ENCODE measurements at regions not wholly inside any gene's neighbourhood (a gene's known extent, or its start where the extent isn't known, plus 50 kb on each side); places are given as distances from the start of the nearest gene placed in this dataset.
"Not testable (repeated sequence)": the region's sequence is repeated elsewhere in the genome, so short reads cannot be mapped to it uniquely, and the experiment has no call there.

GRCh38 chr2:16067866-16068551, 127.7 kb downstream of the MYCN start:
- Histone ChIP-seq H3K4me1 (ENCODE audit: insufficient read depth, low read length) (no peaks in the 10 kb centered on the region), H3K4me3 (ENCODE audit: low read length) (no peak overlapping the region), H3K9me3 (ENCODE audit: low read depth, low read length) (no peaks in the 10 kb centered on the region), H3K27me3 (ENCODE audit: insufficient read depth, low read length) (no peaks in the 10 kb centered on the region)

GRCh38 chr2:16067444-16067843, 127.1 kb downstream of the MYCN start:
- Histone ChIP-seq H3K4me1 (ENCODE audit: insufficient read depth, low read length) (no peaks in the 10 kb centered on the region), H3K27me3 (ENCODE audit: insufficient read depth, low read length) (no peaks in the 10 kb centered on the region), H3K9me3 (ENCODE audit: low read depth, low read length) (no peaks in the 10 kb centered on the region), H3K4me3 (ENCODE audit: low read length) (no peak overlapping the region)

- no peaks in the 10 kb centered on the region for H3K27me3 ChIP-seq (ENCODE audit: insufficient read depth, low read length)
- H3K4me1 ChIP-seq (ENCODE audit: insufficient read depth, low read length): no peaks in the 10 kb centered on the region
- H3K9me3 ChIP-seq (ENCODE audit: low read depth, low read length): no peaks in the 10 kb centered on the region
- H3K4me3 ChIP-seq (ENCODE audit: low read length): no peak overlapping the region
These were observed 126.7 kb downstream of the MYCN start for GRCh38 chr2:16067037-16067406.

- H3K9me3 ChIP-seq (ENCODE audit: low read depth, low read length): no peaks in the 10 kb centered on the region
- no peak overlapping the region for H3K4me3 ChIP-seq (ENCODE audit: low read length)
- no peaks in the 10 kb centered on the region for H3K4me1 ChIP-seq (ENCODE audit: insufficient read depth, low read length)
- H3K27me3 ChIP-seq (ENCODE audit: insufficient read depth, low read length): no peaks in the 10 kb centered on the region
These were observed 126.1 kb downstream of the MYCN start for GRCh38 chr2:16066261-16067036.

GRCh38 chr2:16065272-16066069, 125.1 kb downstream of the MYCN start:
- not testable (repeated sequence) for H3K4me3 ChIP-seq (ENCODE audit: low read length); H3K9me3 ChIP-seq (ENCODE audit: low read depth, low read length); H3K27me3 ChIP-seq (ENCODE audit: insufficient read depth, low read length); H3K4me1 ChIP-seq (ENCODE audit: insufficient read depth, low read length)

GRCh38 chr2:16064745-16065144, 124.4 kb downstream of the MYCN start:
- no peak overlapping the region for H3K4me3 ChIP-seq (ENCODE audit: low read length)
- no peaks in the 10 kb centered on the region for H3K27me3 ChIP-seq (ENCODE audit: insufficient read depth, low read length)
- no peaks in the 10 kb centered on the region for H3K9me3 ChIP-seq (ENCODE audit: low read depth, low read length)
- no peaks in the 10 kb centered on the region for H3K4me1 ChIP-seq (ENCODE audit: insufficient read depth, low read length)

- H3K9me3 ChIP-seq (ENCODE audit: low read depth, low read length): no peaks in the 10 kb centered on the region
- no peaks in the 10 kb centered on the region for H3K4me1 ChIP-seq (ENCODE audit: insufficient read depth, low read length)
- H3K27me3 ChIP-seq (ENCODE audit: insufficient read depth, low read length): no peaks in the 10 kb centered on the region
- H3K4me3 ChIP-seq (ENCODE audit: low read length): no peak overlapping the region
These were observed 123.7 kb downstream of the MYCN start for GRCh38 chr2:16063955-16064633.

GRCh38 chr2:16063251-16063850, 123.0 kb downstream of the MYCN start:
- Histone ChIP-seq H3K9me3 (ENCODE audit: low read depth, low read length) (no peaks in the 10 kb centered on the region), H3K4me1 (ENCODE audit: insufficient read depth, low read length) (no peaks in the 10 kb centered on the region), H3K4me3 (ENCODE audit: low read length) (no peak overlapping the region), H3K27me3 (ENCODE audit: insufficient read depth, low read length) (no peaks in the 10 kb centered on the region)

GRCh38 chr2:16062471-16063250, 122.3 kb downstream of the MYCN start:
- H3K9me3 ChIP-seq (ENCODE audit: low read depth, low read length): no peaks in the 10 kb centered on the region
- no peak overlapping the region for H3K4me3 ChIP-seq (ENCODE audit: low read length)
- H3K27me3 ChIP-seq (ENCODE audit: insufficient read depth, low read length): no peaks in the 10 kb centered on the region
- H3K4me1 ChIP-seq (ENCODE audit: insufficient read depth, low read length): no peaks in the 10 kb centered on the region

GRCh38 chr2:16061441-16062217, 121.3 kb downstream of the MYCN start:
- Histone ChIP-seq H3K4me3 (ENCODE audit: low read length) (no peak overlapping the region), H3K9me3 (ENCODE audit: low read depth, low read length) (no peaks in the 10 kb centered on the region), H3K27me3 (ENCODE audit: insufficient read depth, low read length) (no peaks in the 10 kb centered on the region), H3K4me1 (ENCODE audit: insufficient read depth, low read length) (no peaks in the 10 kb centered on the region)

- Histone ChIP-seq H3K27me3 (ENCODE audit: insufficient read depth, low read length) (no peaks in the 10 kb centered on the region), H3K9me3 (ENCODE audit: low read depth, low read length) (no peaks in the 10 kb centered on the region), H3K4me1 (ENCODE audit: insufficient read depth, low read length) (peaks cover 5% of the 10 kb centered on the region), H3K4me3 (ENCODE audit: low read length) (no peak overlapping the region)
These were observed 120.6 kb downstream of the MYCN start for GRCh38 chr2:16060936-16061338.

GRCh38 chr2:16060125-16060935, 120.0 kb downstream of the MYCN start:
- Histone ChIP-seq H3K9me3 (ENCODE audit: low read depth, low read length) (no peaks in the 10 kb centered on the region), H3K27me3 (ENCODE audit: insufficient read depth, low read length) (no peaks in the 10 kb centered on the region), H3K4me1 (ENCODE audit: insufficient read depth, low read length) (peaks cover 8% of the 10 kb centered on the region), H3K4me3 (ENCODE audit: low read length) (no peak overlapping the region)
